GM23338 (cell line): ENCODE measurements at regions not wholly inside any gene's neighbourhood (a gene's known extent, or its start where the extent isn't known, plus 50 kb on each side); places are given as distances from the start of the nearest gene placed in this dataset.

ENCODE experiments used
- ATAC-seq: fragments of 200-7000 bp; cut with Tn5 transposase; 3 replicates; pipeline ENCODE4 v1.9.1; 2020
- DNase-seq: peaks from one replicate; pipeline ENCODE4 v3.0.0-alpha.2; 2015; ENCODE audit warnings: low spot score
- H2AFZ ChIP-seq: fragments of 200-600 bp; sonication (generic); 2 replicates; pipeline ENCODE4 v1.8.0; 2016; ENCODE audit warnings: antibody characterized with exemption, mild to moderate bottlenecking, moderate library complexity
- H3F3A ChIP-seq: fragments of 200-600 bp; sonication (generic); replicated peaks from 2 replicates; pipeline ENCODE4 v1.8.0; 2017; ENCODE audit warnings: antibody characterized with exemption, mixed run types, low read depth
- H3K27ac ChIP-seq: fragments of 200-600 bp; sonication (generic); 2 replicates; pipeline ENCODE4 v1.6.1; 2016; ENCODE audit warnings: low read depth
- H3K27me3 ChIP-seq: fragments of 200-600 bp; sonication (generic); 2 replicates; pipeline ENCODE4 v1.8.0; 2016; ENCODE audit warnings: mild to moderate bottlenecking, mixed run types, moderate library complexity; ENCODE audit not compliant: insufficient read depth
- H3K36me3 ChIP-seq: fragments of 200-600 bp; sonication (generic); 2 replicates; pipeline ENCODE4 v1.8.0; 2016; ENCODE audit warnings: mild to moderate bottlenecking; ENCODE audit not compliant: insufficient read depth
- H3K4me1 ChIP-seq: fragments of 200-600 bp; sonication (generic); 2 replicates; pipeline ENCODE4 v1.8.0; 2016; ENCODE audit warnings: mild to moderate bottlenecking, moderate library complexity; ENCODE audit not compliant: insufficient read depth
- H3K4me2 ChIP-seq: fragments of 200-600 bp; sonication (generic); 2 replicates; pipeline ENCODE4 v1.7.1; 2017; ENCODE audit warnings: mixed run types
- H3K4me3 ChIP-seq: fragments of 200-600 bp; sonication (generic); 2 replicates; pipeline ENCODE4 v1.6.1; 2016; ENCODE audit warnings: mixed run types
- H3K79me2 ChIP-seq: fragments of 200-600 bp; sonication (generic); replicated peaks from 2 replicates; pipeline ENCODE4 v1.8.0; 2017; ENCODE audit warnings: mild to moderate bottlenecking; ENCODE audit not compliant: insufficient read depth
- H3K9me2 ChIP-seq: fragments of 200-600 bp; sonication (generic); 2 replicates; pipeline ENCODE4 v1.8.0; 2017; ENCODE audit not compliant: insufficient read depth
- H4K20me1 ChIP-seq: fragments of 200-600 bp; sonication (generic); replicated peaks from 2 replicates; pipeline ENCODE4 v1.8.0; 2017; ENCODE audit warnings: mild to moderate bottlenecking; ENCODE audit not compliant: insufficient read depth
- H3K27ac Mint-ChIP-seq: 2 replicates; pipeline ENCODE4 v1.8.0; 2020; ENCODE audit warnings: inconsistent platforms, mild to moderate bottlenecking, moderate library complexity, mixed read lengths
- H3K27me3 Mint-ChIP-seq: 3 replicates; pipeline ENCODE4 v1.8.0; 2022; ENCODE audit warnings: low read depth, mild to moderate bottlenecking, moderate library complexity, mixed read lengths, inconsistent platforms; ENCODE audit not compliant: insufficient read depth, poor library complexity
- H3K36me3 Mint-ChIP-seq: 3 replicates; pipeline ENCODE4 v1.8.0; 2021; ENCODE audit warnings: low read depth, mild to moderate bottlenecking, inconsistent platforms, moderate library complexity, mixed read lengths
- H3K4me1 Mint-ChIP-seq: 3 replicates; pipeline ENCODE4 v1.8.0; 2020; ENCODE audit warnings: mild to moderate bottlenecking, inconsistent platforms, mixed read lengths
- H3K4me3 Mint-ChIP-seq: 3 replicates; pipeline ENCODE4 v1.8.0; 2021; ENCODE audit warnings: moderate library complexity, mild to moderate bottlenecking, inconsistent platforms, mixed read lengths
- H3K9me3 Mint-ChIP-seq: 3 replicates; pipeline ENCODE4 v1.8.0; 2020; ENCODE audit warnings: moderate library complexity, mild to moderate bottlenecking, inconsistent platforms, mixed read lengths
- EZH2phosphoT487 ChIP-seq: fragments of 200-600 bp; sonication (generic); IDR thresholded peaks from one replicate; pipeline ENCODE4 v1.8.1; 2018; ENCODE audit warnings: antibody characterized with exemption; ENCODE audit not compliant: unreplicated experiment
- POLR2AphosphoS5 ChIP-seq: IDR thresholded peaks from 2 replicates; pipeline ENCODE4 v1.6.1; 2016; ENCODE audit warnings: antibody characterized with exemption, low read depth
- REST ChIP-seq: IDR thresholded peaks from one replicate; pipeline ENCODE4 v1.6.1; 2018; ENCODE audit warnings: antibody characterized with exemption; ENCODE audit not compliant: unreplicated experiment
- STAT1 ChIP-seq: IDR thresholded peaks from one replicate; pipeline ENCODE4 v1.6.1; 2016; ENCODE audit warnings: antibody characterized with exemption; ENCODE audit not compliant: unreplicated experiment
- ZNF114 ChIP-seq: fragments of 250-450 bp; sonication (Bioruptor Pico); IDR thresholded peaks from 2 replicates; pipeline ENCODE4 v1.5.0; 2020; ENCODE audit warnings: mild to moderate bottlenecking, moderate library complexity
- ZNF462 ChIP-seq: fragments of 250-450 bp; sonication (Bioruptor Pico); IDR thresholded peaks from 2 replicates; pipeline ENCODE4 v1.5.0; 2020; ENCODE audit warnings: mild to moderate bottlenecking, moderate library complexity

DNA sequence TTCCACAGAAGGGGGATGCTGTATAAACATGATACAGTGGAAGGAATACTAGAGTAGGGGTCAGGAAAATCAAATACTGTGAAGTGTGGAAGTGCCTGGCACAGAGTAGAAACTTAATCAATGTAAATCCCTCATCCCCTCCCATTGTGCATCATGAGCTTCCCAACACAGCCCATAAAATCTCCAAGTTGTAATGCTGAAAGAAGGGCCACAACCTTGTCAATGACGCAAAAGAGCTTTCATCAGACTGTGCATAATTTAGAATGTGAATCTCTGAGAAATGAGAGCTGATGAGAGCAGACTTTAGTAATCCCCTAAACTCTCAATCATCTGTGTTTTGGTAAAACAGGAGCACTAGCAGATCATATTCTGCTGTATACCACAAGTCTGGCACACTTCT lies 105.2 kb upstream of the IMMP2L start:
- Histone ChIP-seq H3K9me2 (peaks cover 3% of the 10 kb centered on the region; the same call in 1 of the 2 replicates), H3K4me1 (peaks cover 10% of the 10 kb centered on the region), H3K4me3 (no peak overlapping the region), H2AFZ (no peak overlapping the region), H3K27me3 (no peaks in the 10 kb centered on the region), H3K27ac (no peak overlapping the region), H3F3A (no peaks in the 10 kb centered on the region), H3K4me2 (no peak overlapping the region), H3K36me3 (no peaks in the 10 kb centered on the region), H3K79me2 (no peaks in the 10 kb centered on the region), H4K20me1 (no peaks in the 10 kb centered on the region)
- no peaks in the 10 kb centered on the region for H3K9me3 Mint-ChIP-seq
- no peak for TF ChIP-seq ZNF114 (CRISPR knock-in tag)
- no peak for TF ChIP-seq EZH2phosphoT487
- TF ChIP-seq REST = no peak
- no peak for TF ChIP-seq ZNF462
- TF ChIP-seq STAT1 = no peak
- TF ChIP-seq POLR2AphosphoS5 = no peak
- peaks cover 17% of the 10 kb centered on the region for H3K4me1 Mint-ChIP-seq
- DNase-seq = no peak
- no peak overlapping the region for H3K4me3 Mint-ChIP-seq
- no peak overlapping the region for H3K27ac Mint-ChIP-seq
- H3K27me3 Mint-ChIP-seq = peaks cover 8% of the 10 kb centered on the region
- no peaks in the 10 kb centered on the region for H3K36me3 Mint-ChIP-seq
- no peak for ATAC-seq
